KOPT-K1 (cell line): ENCODE measurements at regions not wholly inside any gene's neighbourhood (a gene's known extent, or its start where the extent isn't known, plus 50 kb on each side); places are given as distances from the start of the nearest gene placed in this dataset.
"Not testable (repeated sequence)": the region's sequence is repeated elsewhere in the genome, so short reads cannot be mapped to it uniquely, and the experiment has no call there.

Experiments
- H3K27ac ChIP-seq: fragments of 200-600 bp; sonication (generic); 2 replicates; pipeline ENCODE4 v1.5.1; 2016; ENCODE audit warnings: antibody characterized with exemption, mild to moderate bottlenecking, low read depth, low read length; ENCODE audit not compliant: poor library complexity, severe bottlenecking
- H3K36me3 ChIP-seq: fragments of 200-600 bp; sonication (generic); 2 replicates; pipeline ENCODE4 v1.5.1; 2017; ENCODE audit warnings: antibody characterized with exemption, mild to moderate bottlenecking, low read length, moderate library complexity; ENCODE audit not compliant: insufficient read depth
- H3K9me3 ChIP-seq: fragments of 200-600 bp; sonication (generic); 2 replicates; pipeline ENCODE4 v1.5.1; 2017; ENCODE audit warnings: antibody characterized with exemption, low read length, mild to moderate bottlenecking; ENCODE audit not compliant: insufficient read depth, poor library complexity, severe bottlenecking

DNA sequence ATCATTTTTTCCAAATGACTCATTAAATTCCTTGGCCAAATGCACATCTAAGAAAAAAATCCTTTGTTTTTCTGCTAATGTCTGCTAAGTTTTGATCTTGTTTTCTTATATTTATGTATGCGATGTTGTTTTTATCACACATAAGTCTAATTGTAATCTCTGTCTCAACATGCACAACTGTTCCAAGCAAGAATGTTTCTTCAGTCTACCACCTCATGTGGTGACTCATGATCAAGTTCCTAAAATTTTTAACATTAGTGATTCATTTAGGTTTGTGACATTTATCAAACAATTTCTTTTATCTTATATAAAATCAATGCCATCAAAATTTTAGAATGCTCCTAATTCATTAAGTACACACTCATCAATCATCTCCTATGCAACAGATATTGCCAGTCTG, 763.9 kb upstream of the FAM174A start:
- H3K27ac ChIP-seq = no peak overlapping the region
- H3K9me3 ChIP-seq = no peaks in the 10 kb centered on the region

DNA sequence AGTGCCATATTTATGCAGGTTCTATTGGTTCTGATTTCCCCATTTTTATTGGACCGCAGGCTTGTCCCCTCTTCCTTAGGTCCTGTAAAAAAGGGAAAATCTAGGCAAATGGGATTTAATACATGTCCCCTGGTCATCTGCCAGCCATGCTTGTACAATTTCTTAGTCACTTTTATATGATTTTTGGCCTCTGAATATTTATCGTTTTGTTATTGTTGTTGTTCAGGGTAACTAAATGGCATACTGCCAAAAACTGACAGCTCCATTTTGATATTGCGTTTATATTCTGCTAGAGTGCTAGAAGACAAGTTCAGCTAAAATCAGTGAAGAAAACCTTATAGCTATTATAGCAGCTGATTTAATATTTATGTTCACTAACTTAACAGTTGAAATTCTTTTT, 770.2 kb upstream of the FAM174A start:
- H3K9me3 ChIP-seq = no peaks in the 10 kb centered on the region

More for the DNA sequence above, 763.9 kb upstream of the FAM174A start:
- H3K36me3 ChIP-seq = no peaks in the 10 kb centered on the region

DNA sequence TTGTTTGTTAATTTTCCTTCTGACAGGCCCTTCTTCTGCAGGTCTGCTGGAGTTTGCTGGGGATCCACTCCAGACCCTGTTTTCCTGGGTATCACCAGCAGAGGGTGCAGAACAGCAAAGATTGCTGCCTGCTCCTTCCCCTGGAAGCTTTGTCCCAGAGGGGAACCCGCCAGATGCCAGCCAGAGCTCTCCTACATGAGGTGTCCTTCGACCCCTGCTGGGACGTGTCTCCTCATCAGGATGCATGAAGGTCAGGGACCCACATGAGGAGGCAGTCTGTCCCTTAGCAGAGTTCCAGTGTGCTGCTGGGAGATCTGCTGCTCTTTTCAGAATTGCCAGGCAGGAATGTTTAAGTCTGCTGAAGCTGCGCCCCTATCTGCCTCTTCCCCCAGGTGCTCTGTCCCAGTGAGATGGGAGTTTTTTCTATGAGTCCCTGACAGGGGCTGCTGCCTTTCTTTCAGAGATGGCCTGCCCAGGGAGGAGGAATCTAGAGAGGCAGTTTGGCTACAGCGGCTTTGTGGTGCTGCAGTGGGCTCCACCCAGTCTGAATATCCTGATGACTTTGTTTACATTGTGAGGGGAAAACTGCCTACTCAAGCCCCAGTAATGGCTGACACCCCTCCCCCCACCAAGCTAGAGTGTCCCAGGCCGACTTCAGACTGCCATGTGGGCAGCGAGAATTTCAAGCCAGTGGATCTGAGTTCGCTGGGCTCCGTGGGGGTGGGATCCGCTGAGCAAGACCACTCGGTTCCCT, 772.0 kb upstream of the FAM174A start:
- Histone ChIP-seq H3K9me3 (no peaks in the 10 kb centered on the region), H3K36me3 (no peaks in the 10 kb centered on the region), H3K27ac (no peak overlapping the region)

More for the DNA sequence above, 770.2 kb upstream of the FAM174A start:
- H3K27ac ChIP-seq = no peak overlapping the region
- H3K36me3 ChIP-seq = no peaks in the 10 kb centered on the region

DNA sequence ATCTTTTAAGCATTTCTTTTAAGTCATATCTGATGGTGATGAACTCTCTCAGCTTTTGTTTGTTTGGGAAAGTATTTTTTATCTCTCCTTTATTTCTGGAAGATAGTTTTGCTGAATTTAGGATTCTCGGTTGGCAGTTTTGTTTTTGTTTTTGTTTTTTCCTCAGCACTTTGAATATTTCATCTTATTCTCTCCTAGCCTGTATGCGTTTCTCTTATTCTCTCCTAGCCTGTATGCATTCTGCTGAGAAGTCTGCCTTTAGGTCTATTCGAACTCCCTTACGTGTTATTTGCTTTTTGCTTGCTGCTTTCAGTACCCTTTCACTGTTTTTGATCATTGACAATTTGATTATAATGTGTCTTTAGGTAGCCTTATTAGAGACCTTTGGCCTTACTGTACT, 787.8 kb upstream of the FAM174A start:
- Histone ChIP-seq H3K9me3 (no peaks in the 10 kb centered on the region), H3K27ac (no peak overlapping the region), H3K36me3 (no peaks in the 10 kb centered on the region)

DNA sequence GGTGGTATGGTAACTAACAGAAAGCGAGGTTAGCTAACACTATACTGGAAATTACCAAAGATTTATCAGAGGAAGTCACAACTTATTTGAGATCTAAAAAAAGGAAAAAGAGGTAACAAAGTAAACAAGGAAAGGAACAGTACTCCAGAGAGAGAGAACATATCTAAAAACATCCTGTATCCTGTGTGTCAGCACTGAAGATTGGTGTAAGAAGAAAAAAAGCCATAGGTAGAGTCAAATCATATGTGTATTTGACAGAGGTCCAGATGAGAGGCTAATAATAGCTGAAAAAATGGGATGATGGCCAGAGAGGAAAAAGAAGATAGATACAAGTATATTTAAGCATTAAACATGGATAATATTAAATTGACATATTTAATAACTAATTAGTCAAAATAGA, 802.0 kb upstream of the FAM174A start:
- not testable (repeated sequence) for H3K9me3 ChIP-seq, H3K36me3 ChIP-seq, H3K27ac ChIP-seq

DNA sequence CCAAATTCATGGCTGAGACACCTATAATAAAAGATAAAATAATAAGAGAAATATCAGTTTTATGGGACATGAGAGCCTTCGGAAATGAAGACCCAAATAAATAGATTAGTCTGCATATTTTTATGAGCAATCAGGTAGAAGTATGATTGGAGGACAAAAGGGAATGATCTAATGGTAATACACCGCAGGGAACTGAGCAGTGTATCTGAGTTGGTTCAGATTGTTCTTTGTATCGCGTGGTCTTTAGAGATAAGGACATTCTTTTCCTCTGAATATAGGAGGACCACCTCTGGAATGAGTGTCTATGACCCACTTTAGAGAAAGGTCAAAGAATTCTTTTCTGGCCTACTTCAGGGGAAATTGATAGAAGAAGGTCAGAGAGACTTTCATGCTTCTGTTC, 801.8 kb upstream of the CHD1 start:
- H3K36me3 ChIP-seq, H3K9me3 ChIP-seq, H3K27ac ChIP-seq: not testable (repeated sequence)

DNA sequence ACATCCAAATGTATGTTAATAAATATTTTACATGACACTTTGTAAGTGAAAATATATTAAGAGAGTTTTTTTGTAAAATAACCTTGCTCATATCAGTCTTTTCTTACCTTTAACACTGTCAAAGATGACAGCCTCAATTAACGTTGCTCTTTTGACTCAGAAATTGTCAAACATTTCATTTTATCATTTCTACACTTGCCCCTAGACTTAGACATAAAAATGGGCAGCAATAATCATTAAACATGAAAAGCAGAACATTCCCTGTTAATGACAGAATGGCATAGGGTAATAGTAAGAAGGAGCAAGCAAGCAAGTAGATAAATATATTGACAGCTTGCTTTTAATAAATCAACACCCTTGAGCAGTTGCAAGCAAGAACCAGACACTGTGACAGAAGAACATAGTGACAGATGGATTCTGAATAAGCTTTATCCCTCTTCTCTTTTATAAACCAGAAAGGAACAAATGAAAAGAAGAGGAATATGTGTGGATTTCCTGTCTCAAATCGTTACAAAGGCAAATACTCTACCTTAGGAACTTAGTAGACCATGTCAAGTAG, 796.0 kb upstream of the CHD1 start:
- no peaks in the 10 kb centered on the region for H3K9me3 ChIP-seq
- H3K27ac ChIP-seq = no peak overlapping the region
- H3K36me3 ChIP-seq = no peaks in the 10 kb centered on the region

DNA sequence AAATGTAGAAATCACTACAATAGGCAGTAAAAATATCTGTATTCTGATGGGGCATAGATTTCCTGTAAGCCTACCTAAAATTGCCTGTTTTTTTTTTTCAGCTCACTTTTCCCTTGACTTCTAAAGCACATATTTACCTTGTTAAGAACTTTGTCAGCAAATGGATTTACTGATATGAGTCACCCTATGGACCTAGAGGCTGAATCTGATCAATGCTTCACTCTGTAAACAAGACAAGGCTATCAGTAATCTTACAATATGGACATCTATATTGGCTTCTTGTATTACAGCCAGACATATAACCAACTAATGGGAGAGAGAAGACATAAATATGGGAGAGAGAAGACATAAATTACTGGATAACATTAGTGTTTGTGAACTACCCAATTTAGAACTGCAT, 792.7 kb upstream of the CHD1 start:
- H3K27ac ChIP-seq = no peak overlapping the region
- H3K9me3 ChIP-seq = no peaks in the 10 kb centered on the region
- H3K36me3 ChIP-seq = no peaks in the 10 kb centered on the region

DNA sequence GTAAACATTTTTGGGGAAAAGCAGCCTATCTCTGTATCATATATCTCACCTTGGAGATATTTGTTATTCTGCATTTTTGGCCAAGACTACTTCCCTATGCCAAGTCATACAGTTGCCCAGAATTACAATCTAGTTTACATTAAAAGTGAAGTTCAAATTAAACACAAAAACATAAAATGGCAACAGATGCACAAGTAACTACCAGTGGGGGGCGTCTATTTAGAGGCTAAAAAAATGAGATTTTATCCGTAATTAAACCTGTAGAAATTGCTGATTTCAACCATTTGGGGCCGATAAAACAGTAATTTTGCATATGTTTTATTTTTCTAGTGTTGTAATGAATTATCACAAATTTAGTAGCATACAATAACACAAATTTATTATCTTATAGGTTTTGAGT, 787.1 kb upstream of the CHD1 start:
- no peak overlapping the region for H3K27ac ChIP-seq
- H3K36me3 ChIP-seq = no peaks in the 10 kb centered on the region
- H3K9me3 ChIP-seq = no peaks in the 10 kb centered on the region

DNA sequence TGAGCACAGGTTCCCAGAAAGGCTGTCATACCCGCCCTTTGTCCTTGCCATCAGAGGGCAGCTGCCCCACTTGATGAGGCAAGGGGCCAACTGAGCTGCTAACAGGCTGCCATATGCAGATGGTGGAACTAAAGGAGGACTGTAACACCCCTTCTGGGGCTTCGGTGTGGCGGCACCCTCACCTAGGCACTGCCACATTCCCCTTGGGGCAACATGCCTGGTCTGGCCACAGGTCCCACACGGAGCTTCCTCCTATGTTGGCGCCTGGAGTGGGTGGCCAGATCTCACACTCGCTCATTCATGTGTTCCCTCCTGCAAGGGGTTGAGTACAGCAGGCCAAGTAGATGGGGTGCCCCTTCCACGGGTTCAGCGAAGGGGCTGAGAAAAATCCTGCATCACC, 777.4 kb upstream of the CHD1 start:
- H3K36me3 ChIP-seq = no peaks in the 10 kb centered on the region
- H3K9me3 ChIP-seq = no peaks in the 10 kb centered on the region
- H3K27ac ChIP-seq = no peak overlapping the region

DNA sequence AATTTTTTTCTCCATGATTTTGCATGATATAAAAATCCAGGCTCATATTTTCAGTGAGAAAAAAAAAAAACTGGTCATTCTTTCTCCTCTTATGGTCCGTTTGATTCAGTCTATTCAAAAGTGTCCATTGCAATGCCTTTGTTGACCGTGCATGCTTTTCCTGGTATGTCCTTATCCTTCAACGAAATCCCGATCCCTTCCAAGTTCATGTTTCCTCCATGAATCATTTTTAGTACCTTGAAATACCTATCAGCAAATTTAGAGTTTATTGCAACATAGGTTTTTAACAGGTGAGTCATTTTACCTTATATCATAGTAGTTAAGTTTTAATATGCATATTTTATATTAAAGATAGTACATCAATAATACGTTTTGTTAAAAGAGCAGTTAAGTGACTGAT, 773.8 kb upstream of the CHD1 start:
- Histone ChIP-seq H3K9me3 (no peaks in the 10 kb centered on the region), H3K36me3 (no peaks in the 10 kb centered on the region), H3K27ac (no peak overlapping the region)

DNA sequence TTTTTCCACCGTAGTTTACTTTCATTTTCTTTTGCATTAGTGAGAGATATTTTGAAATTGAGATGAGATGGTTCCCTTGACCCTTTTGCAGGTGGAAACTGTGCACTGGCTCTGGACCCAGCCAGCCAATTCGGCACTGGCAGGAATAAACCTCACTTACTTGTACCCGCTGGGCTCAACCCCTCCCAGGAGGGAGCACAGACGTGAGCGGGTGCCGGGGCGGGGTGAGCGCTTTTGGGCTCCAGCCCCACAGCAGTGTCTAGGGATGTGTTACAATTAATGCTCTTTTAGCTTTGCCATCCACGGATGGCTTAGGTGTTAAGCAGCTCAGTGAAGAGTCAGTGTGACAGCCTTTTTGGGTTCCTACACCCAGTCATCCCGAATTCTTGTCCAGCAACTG, 766.1 kb upstream of the CHD1 start:
- Histone ChIP-seq H3K9me3 (no peaks in the 10 kb centered on the region), H3K27ac (no peak overlapping the region), H3K36me3 (no peaks in the 10 kb centered on the region)

DNA sequence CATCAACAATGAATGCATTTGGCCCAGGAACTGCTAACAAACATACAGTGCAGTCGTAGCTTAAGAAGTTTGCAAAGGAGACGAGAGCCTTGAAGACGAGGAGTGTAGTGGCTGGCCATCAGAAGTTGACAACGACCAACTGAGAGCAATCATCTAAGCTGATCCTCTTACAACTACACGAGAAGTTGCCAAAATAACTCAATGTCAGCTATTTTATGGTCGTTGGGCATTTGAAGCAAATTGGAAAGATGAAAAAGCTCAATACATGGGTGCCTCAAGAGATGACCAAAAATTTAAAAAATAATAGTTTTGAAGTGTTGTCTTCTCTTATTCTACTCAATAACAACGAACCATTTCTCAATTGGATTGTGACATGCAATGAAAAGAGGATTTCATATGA, 757.7 kb upstream of the CHD1 start:
- no peaks in the 10 kb centered on the region for H3K36me3 ChIP-seq
- no peaks in the 10 kb centered on the region for H3K9me3 ChIP-seq
- no peak overlapping the region for H3K27ac ChIP-seq

DNA sequence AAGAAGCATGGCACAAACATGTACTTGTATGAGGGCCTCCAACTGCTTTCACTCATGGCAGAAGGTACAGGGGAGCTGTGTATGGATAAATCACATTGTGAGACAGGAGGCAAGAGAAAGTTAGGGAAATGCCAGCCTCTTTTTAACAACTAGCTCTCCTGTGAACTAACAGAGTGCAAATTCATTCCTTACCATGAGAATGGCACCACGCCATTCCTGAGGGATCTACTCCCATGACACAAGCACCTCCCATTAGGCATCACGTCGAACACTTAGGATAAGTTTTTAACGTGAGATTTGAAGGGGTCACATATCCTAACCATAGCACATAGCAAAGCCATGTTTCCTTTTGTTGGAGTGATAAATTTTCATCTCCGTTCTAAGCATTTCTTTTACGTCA, 747.2 kb upstream of the CHD1 start:
- Histone ChIP-seq H3K36me3 (no peaks in the 10 kb centered on the region), H3K27ac (no peak overlapping the region), H3K9me3 (no peaks in the 10 kb centered on the region)

DNA sequence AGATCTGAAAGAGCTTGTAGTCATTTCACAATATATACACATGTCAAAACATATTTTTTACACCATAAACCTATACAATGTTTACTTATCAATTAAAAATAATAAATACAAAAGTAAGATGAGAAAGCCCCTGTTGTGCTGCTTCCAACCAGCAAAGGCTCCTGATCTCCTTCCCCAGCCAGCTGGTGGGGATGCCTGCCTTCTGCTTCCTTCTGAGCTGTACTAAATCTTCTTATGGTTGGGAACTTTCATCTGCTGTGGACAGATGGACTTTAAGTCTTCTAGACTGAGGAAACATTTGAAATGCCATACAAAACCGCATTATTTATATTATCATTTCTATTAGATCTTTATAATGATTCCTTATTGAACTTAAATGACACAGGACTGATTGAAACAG, 745.3 kb upstream of the CHD1 start:
- Histone ChIP-seq H3K36me3 (no peaks in the 10 kb centered on the region), H3K9me3 (no peaks in the 10 kb centered on the region), H3K27ac (no peak overlapping the region)

DNA sequence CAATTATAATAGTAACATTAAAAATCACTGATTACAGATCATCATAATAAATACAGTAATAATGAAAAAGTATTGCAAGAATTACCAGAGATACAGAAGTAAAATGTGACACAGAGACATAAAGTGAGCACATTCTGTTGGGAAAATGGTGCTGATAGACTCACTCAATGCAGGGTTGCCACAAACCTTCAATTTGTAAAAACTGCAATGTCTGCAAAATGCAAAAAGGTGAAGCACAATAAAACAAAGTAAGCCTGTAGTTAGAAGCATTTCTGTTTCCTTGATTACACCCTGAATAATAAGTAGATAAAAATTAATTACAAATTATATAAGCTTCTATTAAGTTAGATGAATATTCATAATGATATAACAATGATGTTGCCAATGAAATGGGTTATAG, 736.2 kb upstream of the CHD1 start:
- H3K9me3 ChIP-seq = no peaks in the 10 kb centered on the region
- H3K36me3 ChIP-seq = no peaks in the 10 kb centered on the region
- H3K27ac ChIP-seq = no peak overlapping the region
